ENCODE measurements at regions not wholly inside any gene's neighbourhood (a gene's known extent, or its start where the extent isn't known, plus 50 kb on each side); places are given as distances from the start of the nearest gene placed in this dataset.

DNA sequence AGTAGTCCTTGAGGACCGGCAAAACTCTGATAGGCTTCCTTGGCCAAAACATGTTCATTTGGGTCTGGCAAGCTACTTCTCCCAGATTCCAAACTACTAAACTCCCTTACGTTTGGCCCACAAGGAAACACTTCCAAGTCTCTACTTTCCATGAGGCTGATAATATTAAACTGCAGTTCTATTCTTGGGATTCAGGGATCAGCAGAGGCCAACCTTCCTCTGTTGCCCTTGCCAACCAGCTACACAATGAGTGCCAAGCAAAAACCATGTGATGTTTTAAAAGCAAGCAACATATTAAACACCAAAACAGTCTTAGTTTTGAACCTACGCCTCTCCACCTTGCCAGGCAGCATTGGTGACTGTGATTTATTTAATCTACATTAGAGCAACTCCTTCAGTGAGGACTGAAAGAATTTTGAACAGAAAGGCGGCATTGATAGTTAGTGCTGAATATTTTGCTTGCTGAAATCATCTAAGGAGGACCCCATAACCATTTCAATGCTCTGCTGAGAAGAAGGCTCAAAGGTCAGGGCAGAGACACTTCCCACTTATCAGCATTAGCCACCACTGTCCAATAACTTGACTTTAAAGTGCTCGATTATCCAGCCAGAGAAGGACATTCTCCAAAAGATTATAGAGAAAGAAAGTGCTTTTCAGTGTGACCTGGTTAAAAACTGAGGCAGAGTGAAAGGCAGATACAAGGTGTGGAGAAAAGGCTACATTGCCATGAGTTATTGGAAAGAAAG, 287.1 kb downstream of the TBC1D4 start:
- TF ChIP-seq, protein P1, sequence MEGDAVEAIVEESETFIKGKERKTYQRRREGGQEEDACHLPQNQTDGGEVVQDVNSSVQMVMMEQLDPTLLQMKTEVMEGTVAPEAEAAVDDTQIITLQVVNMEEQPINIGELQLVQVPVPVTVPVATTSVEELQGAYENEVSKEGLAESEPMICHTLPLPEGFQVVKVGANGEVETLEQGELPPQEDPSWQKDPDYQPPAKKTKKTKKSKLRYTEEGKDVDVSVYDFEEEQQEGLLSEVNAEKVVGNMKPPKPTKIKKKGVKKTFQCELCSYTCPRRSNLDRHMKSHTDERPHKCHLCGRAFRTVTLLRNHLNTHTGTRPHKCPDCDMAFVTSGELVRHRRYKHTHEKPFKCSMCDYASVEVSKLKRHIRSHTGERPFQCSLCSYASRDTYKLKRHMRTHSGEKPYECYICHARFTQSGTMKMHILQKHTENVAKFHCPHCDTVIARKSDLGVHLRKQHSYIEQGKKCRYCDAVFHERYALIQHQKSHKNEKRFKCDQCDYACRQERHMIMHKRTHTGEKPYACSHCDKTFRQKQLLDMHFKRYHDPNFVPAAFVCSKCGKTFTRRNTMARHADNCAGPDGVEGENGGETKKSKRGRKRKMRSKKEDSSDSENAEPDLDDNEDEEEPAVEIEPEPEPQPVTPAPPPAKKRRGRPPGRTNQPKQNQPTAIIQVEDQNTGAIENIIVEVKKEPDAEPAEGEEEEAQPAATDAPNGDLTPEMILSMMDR (IDR thresholded peaks at IDR 0.05; ENCODE audit: low read depth, low read length): no peak
- Histone ChIP-seq H3K4me3 (ENCODE audit: low read depth, low read length) (no peak overlapping the region), H3K36me3 (no peaks in the 10 kb centered on the region), H3K27me3 (ENCODE audit: insufficient read depth, low read depth, severe bottlenecking) (no peaks in the 10 kb centered on the region), H3K9me3 (ENCODE audit: severe bottlenecking) (no peaks in the 10 kb centered on the region), H3K27ac (no peak overlapping the region)
- DNase-seq: no peak

DNA sequence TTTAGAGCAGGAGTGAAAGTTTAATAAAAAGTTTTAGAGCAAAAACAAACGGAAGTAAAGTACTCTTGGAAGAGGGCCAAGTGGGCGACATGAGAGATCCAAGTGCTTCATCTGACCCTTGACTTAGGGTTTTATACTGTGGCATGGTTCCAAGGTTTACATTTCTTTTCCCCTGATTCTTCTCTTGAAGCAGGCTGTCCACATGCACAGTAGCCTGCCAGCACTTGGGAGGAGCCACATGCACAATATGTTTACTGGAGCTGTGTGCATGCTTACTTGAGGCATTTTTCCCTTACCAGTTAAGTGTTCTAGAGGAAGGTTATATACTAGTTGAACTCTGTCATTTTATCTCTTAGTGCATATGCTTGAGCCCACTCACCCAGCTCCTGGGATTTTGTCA, 295.6 kb downstream of the TBC1D4 start:
- H3K36me3 ChIP-seq: no peaks in the 10 kb centered on the region
- H3K27ac ChIP-seq: no peak overlapping the region
- no peak overlapping the region for H3K4me3 ChIP-seq (ENCODE audit: low read depth, low read length)
- no peaks in the 10 kb centered on the region for H3K27me3 ChIP-seq (ENCODE audit: insufficient read depth, low read depth, severe bottlenecking)
- H3K9me3 ChIP-seq (ENCODE audit: severe bottlenecking): no peaks in the 10 kb centered on the region
- TF ChIP-seq, protein P1 (IDR thresholded peaks at IDR 0.05; ENCODE audit: low read depth, low read length): no peak
- no peak for DNase-seq

DNA sequence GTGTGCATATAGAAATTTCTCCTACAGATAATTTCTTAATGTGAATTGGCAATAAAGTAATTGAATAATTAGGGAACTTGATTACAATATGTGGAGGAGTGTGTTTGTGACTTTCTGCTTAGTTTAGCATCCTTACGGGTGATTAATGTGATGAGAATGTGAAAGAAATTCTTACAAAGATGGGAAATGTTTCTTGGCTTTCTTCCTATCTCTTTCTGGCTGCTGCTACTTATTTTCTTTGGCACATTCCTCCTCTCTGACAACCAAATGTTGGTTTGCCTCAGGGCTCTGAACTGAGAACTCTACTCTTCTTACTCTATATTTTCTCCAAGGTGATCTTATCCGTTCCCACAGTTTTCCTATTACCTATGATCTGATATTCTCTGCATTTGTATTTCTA, 300.1 kb downstream of the TBC1D4 start:
- Histone ChIP-seq H3K4me3 (ENCODE audit: low read depth, low read length) (no peak overlapping the region), H3K36me3 (no peaks in the 10 kb centered on the region), H3K9me3 (ENCODE audit: severe bottlenecking) (peaks cover 3% of the 10 kb centered on the region), H3K27me3 (ENCODE audit: insufficient read depth, low read depth, severe bottlenecking) (no peaks in the 10 kb centered on the region), H3K27ac (no peak overlapping the region)
- no peak for DNase-seq
- TF ChIP-seq, protein P1 (IDR thresholded peaks at IDR 0.05; ENCODE audit: low read depth, low read length): no peak

DNA sequence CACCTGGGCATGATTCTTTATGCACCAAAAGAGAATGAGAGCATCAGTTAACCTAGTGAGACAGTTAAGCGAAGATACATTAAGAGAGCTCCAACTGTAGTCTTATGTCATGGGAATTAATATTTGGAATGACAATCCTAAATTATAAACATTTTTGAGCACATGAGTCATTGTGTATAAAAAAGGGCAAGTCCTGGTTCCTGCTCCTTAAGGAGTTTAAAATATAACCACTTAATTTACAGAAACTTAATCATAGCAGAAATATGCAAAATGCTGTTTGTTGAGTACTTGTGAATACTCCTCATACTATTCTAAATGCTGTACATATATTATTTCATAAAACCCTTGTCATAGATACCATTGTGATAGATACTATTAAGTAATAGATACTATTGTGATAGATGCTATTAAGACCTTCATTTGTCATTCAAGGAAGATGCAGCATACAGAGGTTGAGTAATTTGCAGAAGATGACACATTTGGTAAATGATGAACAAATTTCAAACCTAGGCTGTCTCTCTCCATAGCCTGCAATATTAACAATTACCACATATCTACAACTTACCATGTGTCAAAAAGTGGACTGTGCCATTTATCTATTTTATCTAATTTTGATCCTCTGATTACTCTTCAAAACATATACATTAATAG, 301.0 kb downstream of the TBC1D4 start:
- Histone ChIP-seq H3K36me3 (no peaks in the 10 kb centered on the region), H3K27ac (no peak overlapping the region), H3K27me3 (ENCODE audit: insufficient read depth, low read depth, severe bottlenecking) (no peaks in the 10 kb centered on the region), H3K9me3 (ENCODE audit: severe bottlenecking) (peaks cover 4% of the 10 kb centered on the region), H3K4me3 (ENCODE audit: low read depth, low read length) (no peak overlapping the region)
- no peak for DNase-seq
- TF ChIP-seq, protein P1 (IDR thresholded peaks at IDR 0.05; ENCODE audit: low read depth, low read length): no peak

DNA sequence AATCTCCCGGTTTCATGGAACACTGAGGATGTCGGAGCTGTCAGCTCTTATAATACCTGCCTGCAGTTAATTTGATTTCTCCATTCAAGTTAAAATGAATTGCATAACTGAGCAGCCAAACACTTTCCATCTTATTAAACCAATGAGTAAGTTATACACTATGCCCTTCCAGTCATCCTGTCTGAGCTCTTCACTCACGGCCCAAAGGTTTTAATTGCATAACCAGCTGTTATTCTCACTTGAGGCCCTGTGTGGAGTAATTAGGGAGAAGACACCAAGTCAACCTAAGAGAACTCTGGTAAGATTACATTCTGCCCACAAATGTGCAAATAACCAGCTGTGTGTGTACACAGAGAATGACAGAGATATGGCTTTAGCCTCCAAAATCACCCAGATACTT, 303.5 kb downstream of the TBC1D4 start:
- H3K9me3 ChIP-seq (ENCODE audit: severe bottlenecking): peaks cover 4% of the 10 kb centered on the region
- no peak overlapping the region for H3K27ac ChIP-seq
- TF ChIP-seq, protein P1 (IDR thresholded peaks at IDR 0.05; ENCODE audit: low read depth, low read length): no peak

More for the DNA sequence above, 303.5 kb downstream of the TBC1D4 start:
- no peak overlapping the region for H3K4me3 ChIP-seq (ENCODE audit: low read depth, low read length)
- no peaks in the 10 kb centered on the region for H3K27me3 ChIP-seq (ENCODE audit: insufficient read depth, low read depth, severe bottlenecking)
- no peak for DNase-seq
- H3K36me3 ChIP-seq: no peaks in the 10 kb centered on the region

Measured in WERI-Rb-1 (cell line).